H9 (cell line): ENCODE measurements at regions not wholly inside any gene's neighbourhood (a gene's known extent, or its start where the extent isn't known, plus 50 kb on each side); places are given as distances from the start of the nearest gene placed in this dataset.

Source experiments
- DNase-seq: peaks from one replicate; pipeline ENCODE4 v3.0.0-alpha.2; 2017
- H2AFZ ChIP-seq: one replicate; pipeline ENCODE4 v1.6.1; 2013; ENCODE audit warnings: mild to moderate bottlenecking, low read length, control low read depth, moderate library complexity
- H2AK5ac ChIP-seq: 2 replicates; pipeline ENCODE4 v1.6.1; 2013; ENCODE audit warnings: low read length, control low read depth, mixed read lengths; ENCODE audit not compliant: insufficient read length
- H2BK120ac ChIP-seq: one replicate; pipeline ENCODE4 v1.6.1; 2013; ENCODE audit warnings: low read depth, mild to moderate bottlenecking, low read length, control low read depth, inconsistent platforms; ENCODE audit not compliant: poor library complexity, severe bottlenecking
- H2BK12ac ChIP-seq: 2 replicates; pipeline ENCODE4 v1.6.1; 2013; ENCODE audit warnings: low read length, control low read depth, mixed read lengths, low read depth; ENCODE audit not compliant: insufficient read length
- H2BK15ac ChIP-seq: 2 replicates; pipeline ENCODE4 v1.6.1; 2013; ENCODE audit warnings: low read depth, low read length, control low read depth
- H2BK20ac ChIP-seq: one replicate; pipeline ENCODE4 v1.6.1; 2013; ENCODE audit warnings: low read depth, mild to moderate bottlenecking, low read length, control low read depth, inconsistent platforms; ENCODE audit not compliant: poor library complexity, severe bottlenecking
- H2BK5ac ChIP-seq: 2 replicates; pipeline ENCODE4 v1.6.1; 2013; ENCODE audit warnings: low read length, control low read depth, mixed read lengths; ENCODE audit not compliant: insufficient read length
- H3K14ac ChIP-seq: 2 replicates; pipeline ENCODE4 v1.6.1; 2013; ENCODE audit warnings: low read length, control low read depth; ENCODE audit not compliant: insufficient read depth
- H3K18ac ChIP-seq: 2 replicates; pipeline ENCODE4 v1.6.1; 2013; ENCODE audit warnings: low read depth, mild to moderate bottlenecking, mixed read lengths, low read length, control low read depth; ENCODE audit not compliant: insufficient read length
- H3K23ac ChIP-seq: 2 replicates; pipeline ENCODE4 v1.6.1; 2013; ENCODE audit warnings: low read length, control low read depth, mixed read lengths, low read depth; ENCODE audit not compliant: insufficient read length
- H3K23me2 ChIP-seq: 2 replicates; pipeline ENCODE4 v1.6.1; 2013; ENCODE audit warnings: low read depth, mild to moderate bottlenecking, mixed read lengths, low read length, control low read depth; ENCODE audit not compliant: insufficient read length, poor library complexity, severe bottlenecking
- H3K27ac ChIP-seq: 2 replicates; pipeline ENCODE4 v1.5.1; 2013; ENCODE audit warnings: low read length, control low read depth, mixed read lengths, low read depth; ENCODE audit not compliant: insufficient read length
- H3K27me3 ChIP-seq: 2 replicates; pipeline ENCODE4 v1.6.1; 2013; ENCODE audit warnings: low read length, control low read depth, inconsistent platforms; ENCODE audit not compliant: insufficient read depth
- H3K4ac ChIP-seq: 2 replicates; pipeline ENCODE4 v1.6.1; 2013; ENCODE audit warnings: low read depth, mild to moderate bottlenecking, control low read depth, inconsistent platforms, low read length, moderate library complexity
- H3K4me1 ChIP-seq: 2 replicates; pipeline ENCODE4 v1.6.1; 2013; ENCODE audit warnings: low read length, control low read depth, inconsistent platforms; ENCODE audit not compliant: insufficient read depth
- H3K4me2 ChIP-seq: 2 replicates; pipeline ENCODE4 v1.6.1; 2013; ENCODE audit warnings: low read length, control low read depth, mixed read lengths; ENCODE audit not compliant: insufficient read length, insufficient read depth
- H3K56ac ChIP-seq: 2 replicates; pipeline ENCODE4 v1.6.1; 2013; ENCODE audit warnings: low read depth, mild to moderate bottlenecking, mixed read lengths, low read length, control low read depth; ENCODE audit not compliant: insufficient read length
- H3K79me1 ChIP-seq: 2 replicates; pipeline ENCODE4 v1.6.1; 2013; ENCODE audit warnings: low read depth, mild to moderate bottlenecking, moderate library complexity, low read length, control low read depth, inconsistent platforms; ENCODE audit not compliant: insufficient read depth, poor library complexity, severe bottlenecking
- H3K79me2 ChIP-seq: 2 replicates; pipeline ENCODE4 v1.6.1; 2013; ENCODE audit warnings: low read length, control low read depth, inconsistent platforms; ENCODE audit not compliant: insufficient read depth
- H3K9ac ChIP-seq: 2 replicates; pipeline ENCODE4 v1.6.1; 2013; ENCODE audit warnings: low read length, control low read depth, mixed read lengths; ENCODE audit not compliant: insufficient read length; ENCODE audit errors: extremely low read depth
- H3K9me3 ChIP-seq: one replicate; pipeline ENCODE4 v1.6.1; 2013; ENCODE audit warnings: low read depth, low read length, inconsistent platforms; ENCODE audit not compliant: control insufficient read depth
- H3T11ph ChIP-seq: one replicate; pipeline ENCODE4 v1.6.1; 2013; ENCODE audit warnings: mild to moderate bottlenecking, low read length, control low read depth, inconsistent platforms
- H4K20me1 ChIP-seq: one replicate; pipeline ENCODE4 v1.6.1; 2013; ENCODE audit not compliant: control insufficient read depth, insufficient read length, insufficient read depth
- H4K5ac ChIP-seq: 2 replicates; pipeline ENCODE4 v1.6.1; 2013; ENCODE audit warnings: low read depth, mild to moderate bottlenecking, mixed read lengths, low read length, control low read depth; ENCODE audit not compliant: insufficient read length
- H4K8ac ChIP-seq: replicated peaks from 2 replicates; pipeline ENCODE4 v1.6.1; 2013; ENCODE audit warnings: low read length, control low read depth, mixed read lengths, low read depth; ENCODE audit not compliant: insufficient read length
- H4K91ac ChIP-seq: 2 replicates; pipeline ENCODE4 v1.6.1; 2013; ENCODE audit warnings: low read depth, mild to moderate bottlenecking, moderate library complexity, mixed read lengths, low read length, control low read depth; ENCODE audit not compliant: insufficient read length
- H3K27ac Mint-ChIP-seq, 3 experiments: 2 replicates in 2 of 3; 3 replicates in 1 of 3; pipeline ENCODE4 v1.8.0; 2020 to 2021; ENCODE audit warnings: mixed read lengths in 3 of 3, mild to moderate bottlenecking in 1 of 3, moderate library complexity in 1 of 3
- H3K27me3 Mint-ChIP-seq: 2 replicates; pipeline ENCODE4 v1.8.0; 2021; ENCODE audit warnings: low read depth, mild to moderate bottlenecking, moderate library complexity, mixed read lengths
- H3K36me3 Mint-ChIP-seq, 3 experiments: 2 replicates in 2 of 3; 3 replicates in 1 of 3; pipeline ENCODE4 v1.8.0; 2020 to 2021; ENCODE audit warnings: low read depth in 3 of 3, mixed read lengths in 3 of 3; ENCODE audit not compliant: insufficient read depth in 1 of 3
- H3K4me1 Mint-ChIP-seq, 2 experiments: 2 replicates each; pipeline ENCODE4 v1.8.0; 2020; ENCODE audit warnings: mixed read lengths in 2 of 2
- H3K4me3 Mint-ChIP-seq, 2 experiments: 2 replicates in 1 of 2; 3 replicates in 1 of 2; pipeline ENCODE4 v1.8.0; 2020 to 2021; ENCODE audit warnings: mild to moderate bottlenecking in 2 of 2, mixed read lengths in 2 of 2, moderate library complexity in 1 of 2
- H3K9me3 Mint-ChIP-seq, 2 experiments: 2 replicates in 1 of 2; 3 replicates in 1 of 2; pipeline ENCODE4 v1.8.0; 2020; ENCODE audit warnings: mild to moderate bottlenecking in 2 of 2, mixed read lengths in 2 of 2, moderate library complexity in 1 of 2
- WGBS: extraction: QIAGEN DNeasy Blood & Tissue Kit; methylation state at CpG from one replicate; pipeline ENCODE4 v1.1.7; 2013; ENCODE audit warnings: missing lambda C conversion rate, low lambda C conversion rate, mixed read lengths; ENCODE audit not compliant: insufficient read length; ENCODE audit errors: extremely low coverage; 5-methylcytosine and 5-hydroxymethylcytosine counted together
- TF ChIP-seq, protein P1 (sequence below): fragments of 200-600 bp; sonication (generic); conservative IDR thresholded peaks from 3 replicates; pipeline ENCODE4 v1.8.0; 2021; ENCODE audit warnings: antibody characterized with exemption, mild to moderate bottlenecking

DNA sequence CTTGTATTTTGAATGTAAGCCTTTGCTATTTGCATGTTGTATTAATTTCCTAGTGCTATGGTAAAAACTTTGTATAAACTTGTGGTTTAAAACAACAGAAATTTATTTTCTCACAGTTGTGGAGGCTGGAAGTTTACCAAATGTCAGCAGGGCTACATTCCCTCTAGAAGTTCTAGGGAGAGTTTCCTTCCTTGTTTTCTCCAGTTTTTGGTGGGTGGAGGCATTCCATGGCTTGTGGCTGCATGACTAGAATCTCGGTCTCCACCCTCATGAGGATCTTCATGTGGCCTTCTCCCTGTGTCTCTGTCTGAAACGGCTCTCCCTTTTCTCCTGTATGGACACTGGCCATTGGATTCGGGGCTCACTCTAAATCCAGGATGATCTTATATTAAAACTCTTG is 482.2 kb upstream of the GOT2 start:
- H2BK20ac ChIP-seq, result no peak overlapping the region
- no peak overlapping the region for H3K4me2 ChIP-seq
- H3T11ph ChIP-seq, result no peak overlapping the region
- no peak overlapping the region for H3K23ac ChIP-seq
- H3K9me3 Mint-ChIP-seq, result peaks cover 3 to 6% of the 10 kb centered on the region in 2 experiments; a peak in 2 of 5 replicates
- H3K4me1 ChIP-seq, result no peaks in the 10 kb centered on the region; the same call in 1 of the 2 replicates
- H3K18ac ChIP-seq, result no peak overlapping the region
- no peaks in the 10 kb centered on the region for H4K20me1 ChIP-seq
- no peak overlapping the region for H2AFZ ChIP-seq
- no peak overlapping the region for H3K9ac ChIP-seq
- H3K36me3 Mint-ChIP-seq, result no peaks in the 10 kb centered on the region; a peak in 1 of 7 replicates
- no peaks in the 10 kb centered on the region for H3K79me1 ChIP-seq
- H3K79me2 ChIP-seq, result no peaks in the 10 kb centered on the region
- no CpG with 5 or more reads among the region's 3 CpGs for WGBS
- H4K8ac ChIP-seq, result no peak overlapping the region
- no peak overlapping the region for H3K14ac ChIP-seq
- no peaks in the 10 kb centered on the region for H3K27me3 Mint-ChIP-seq
- H3K4me3 Mint-ChIP-seq, result no peak overlapping the region
- peaks cover 5% of the 10 kb centered on the region in 2 experiments for H3K4me1 Mint-ChIP-seq
- H2BK5ac ChIP-seq, result no peak overlapping the region
- H3K27ac Mint-ChIP-seq, result no peak overlapping the region
- no peak overlapping the region for H2BK120ac ChIP-seq
- H3K4ac ChIP-seq, result no peak overlapping the region
- H2AK5ac ChIP-seq, result no peak overlapping the region
- no peak overlapping the region for H4K5ac ChIP-seq
- TF ChIP-seq, protein P1, sequence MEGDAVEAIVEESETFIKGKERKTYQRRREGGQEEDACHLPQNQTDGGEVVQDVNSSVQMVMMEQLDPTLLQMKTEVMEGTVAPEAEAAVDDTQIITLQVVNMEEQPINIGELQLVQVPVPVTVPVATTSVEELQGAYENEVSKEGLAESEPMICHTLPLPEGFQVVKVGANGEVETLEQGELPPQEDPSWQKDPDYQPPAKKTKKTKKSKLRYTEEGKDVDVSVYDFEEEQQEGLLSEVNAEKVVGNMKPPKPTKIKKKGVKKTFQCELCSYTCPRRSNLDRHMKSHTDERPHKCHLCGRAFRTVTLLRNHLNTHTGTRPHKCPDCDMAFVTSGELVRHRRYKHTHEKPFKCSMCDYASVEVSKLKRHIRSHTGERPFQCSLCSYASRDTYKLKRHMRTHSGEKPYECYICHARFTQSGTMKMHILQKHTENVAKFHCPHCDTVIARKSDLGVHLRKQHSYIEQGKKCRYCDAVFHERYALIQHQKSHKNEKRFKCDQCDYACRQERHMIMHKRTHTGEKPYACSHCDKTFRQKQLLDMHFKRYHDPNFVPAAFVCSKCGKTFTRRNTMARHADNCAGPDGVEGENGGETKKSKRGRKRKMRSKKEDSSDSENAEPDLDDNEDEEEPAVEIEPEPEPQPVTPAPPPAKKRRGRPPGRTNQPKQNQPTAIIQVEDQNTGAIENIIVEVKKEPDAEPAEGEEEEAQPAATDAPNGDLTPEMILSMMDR, result no peak
- H3K23me2 ChIP-seq, result no peaks in the 10 kb centered on the region
- H3K27ac ChIP-seq, result no peak overlapping the region
- no peak for DNase-seq
- H2BK15ac ChIP-seq, result no peak overlapping the region
- H2BK12ac ChIP-seq, result no peak overlapping the region
- no peak overlapping the region for H3K56ac ChIP-seq
- H3K9me3 ChIP-seq, result no peaks in the 10 kb centered on the region
- no peaks in the 10 kb centered on the region for H3K27me3 ChIP-seq
- H4K91ac ChIP-seq, result no peak overlapping the region
